HEK293 (cell line): ENCODE measurements at regions not wholly inside any gene's neighbourhood (a gene's known extent, or its start where the extent isn't known, plus 50 kb on each side); places are given as distances from the start of the nearest gene placed in this dataset.

ENCODE experiments used
- CTCF ChIA-PET: fragments of 350-600 bp; formaldehyde crosslinking; extraction: SDS; loops from one replicate; lab custom pipeline; 2021; ENCODE audit warnings: antibody characterized with exemption; lab: Yijun Ruan, JAX
- POLR2A ChIA-PET: fragments of 300-600 bp; formaldehyde crosslinking; extraction: SDS; loops from one replicate; lab custom pipeline; 2020; ENCODE audit warnings: antibody characterized with exemption, inconsistent platforms; lab: Yijun Ruan, JAX
- H3K27ac ChIP-seq: fragments of 200-500 bp; sonication (Bioruptor generic); 2 replicates; pipeline ENCODE4 v1.5.1; 2014; ENCODE audit warnings: low read depth, low read length, control low read depth, inconsistent platforms; ENCODE audit errors: extremely low read depth
- H3K36me3 ChIP-seq, 2 experiments: fragments of 200-500 bp in 1 of 2; sonication (Bioruptor generic) in 1 of 2; 1 replicate in 1 of 2; 2 replicates in 1 of 2; pipeline ENCODE4 v1.5.1; 2014 to 2017; ENCODE audit warnings: inconsistent platforms in 2 of 2, low read length in 2 of 2; ENCODE audit not compliant: control insufficient read depth in 2 of 2, insufficient read depth in 1 of 2
- H3K4me1 ChIP-seq: fragments of 200-500 bp; sonication (Bioruptor generic); 2 replicates; pipeline ENCODE4 v1.5.1; 2014; ENCODE audit warnings: mild to moderate bottlenecking, low read length, inconsistent platforms; ENCODE audit not compliant: control insufficient read depth, insufficient read depth
- H3K4me3 ChIP-seq: 2 replicates; pipeline ENCODE4 v1.5.1; 2011; ENCODE audit warnings: low read depth, mild to moderate bottlenecking, control low read depth, low read length, moderate library complexity
- H3K9me3 ChIP-seq: fragments of 200-500 bp; sonication (Bioruptor generic); 2 replicates; pipeline ENCODE4 v1.5.1; 2014; ENCODE audit warnings: low read depth, low read length, inconsistent platforms; ENCODE audit not compliant: control insufficient read depth, insufficient read depth
- BCL11A ChIP-seq: fragments of 450-650 bp; formaldehyde crosslinking; IDR thresholded peaks from 2 replicates; pipeline ENCODE4 v1.5.1; 2016; ENCODE audit warnings: low read depth, missing biosample characterization, missing genetic modification characterization
- BCL11B ChIP-seq: fragments of 450-650 bp; formaldehyde crosslinking; IDR thresholded peaks from 2 replicates; pipeline ENCODE4 v1.5.1; 2016; ENCODE audit warnings: low read depth, missing biosample characterization, missing genetic modification characterization
- CTCF ChIP-seq: fragments of 450-650 bp; formaldehyde crosslinking; IDR thresholded peaks from 2 replicates; pipeline ENCODE4 v1.5.1; 2016; ENCODE audit warnings: missing biosample characterization, missing genetic modification characterization
- OSR2 ChIP-seq: fragments of 450-650 bp; formaldehyde crosslinking; IDR thresholded peaks from 2 replicates; pipeline ENCODE4 v1.5.1; 2016; ENCODE audit warnings: missing biosample characterization, missing genetic modification characterization
- SALL2 ChIP-seq: fragments of 450-650 bp; formaldehyde crosslinking; IDR thresholded peaks from 2 replicates; pipeline ENCODE4 v1.5.0; 2017; ENCODE audit warnings: missing biosample characterization, mild to moderate bottlenecking, missing genetic modification characterization, borderline replicate concordance
- SCRT1 ChIP-seq: fragments of 450-650 bp; formaldehyde crosslinking; IDR thresholded peaks from 2 replicates; pipeline ENCODE4 v1.5.1; 2016; ENCODE audit warnings: missing biosample characterization, missing genetic modification characterization, borderline replicate concordance
- SCRT2 ChIP-seq: fragments of 450-650 bp; formaldehyde crosslinking; IDR thresholded peaks from 2 replicates; pipeline ENCODE4 v1.5.1; 2016; ENCODE audit warnings: missing biosample characterization, missing genetic modification characterization
- ZBTB44 ChIP-seq: fragments of 450-650 bp; IDR thresholded peaks from 2 replicates; pipeline ENCODE4 v1.5.1; 2018; ENCODE audit warnings: missing biosample characterization, mild to moderate bottlenecking, missing genetic modification characterization
- ZFP3 ChIP-seq: fragments of 450-650 bp; formaldehyde crosslinking; IDR thresholded peaks from 2 replicates; pipeline ENCODE4 v1.5.1; 2016; ENCODE audit warnings: low read depth, missing biosample characterization, missing genetic modification characterization
- ZNF140 ChIP-seq: fragments of 450-650 bp; formaldehyde crosslinking; IDR thresholded peaks from 2 replicates; pipeline ENCODE4 v1.5.1; 2016; ENCODE audit warnings: missing biosample characterization, missing genetic modification characterization
- ZNF221 ChIP-seq: fragments of 450-650 bp; formaldehyde crosslinking; IDR thresholded peaks from 2 replicates; pipeline ENCODE4 v1.5.1; 2017; ENCODE audit warnings: missing biosample characterization, missing genetic modification characterization, borderline replicate concordance
- ZNF274 ChIP-seq, 2 experiments: fragments of 200-500 bp in 1 of 2; fragments of 450-650 bp in 1 of 2; sonication (Bioruptor generic) in 1 of 2; formaldehyde crosslinking in 1 of 2; IDR thresholded peaks; 2 replicates each; pipeline versions ENCODE4 v1.5.1 to v1.6.1; 2014 to 2016; ENCODE audit warnings: borderline replicate concordance in 1 of 2, inconsistent platforms in 1 of 2, low read length in 1 of 2, missing biosample characterization in 1 of 2, missing genetic modification characterization in 1 of 2
- ZNF280D ChIP-seq: fragments of 450-650 bp; formaldehyde crosslinking; IDR thresholded peaks from 2 replicates; pipeline ENCODE4 v1.5.1; 2016; ENCODE audit warnings: missing biosample characterization, missing genetic modification characterization
- ZNF416 ChIP-seq: fragments of 450-650 bp; formaldehyde crosslinking; IDR thresholded peaks from 2 replicates; pipeline ENCODE4 v1.5.1; 2016; ENCODE audit warnings: missing biosample characterization, missing genetic modification characterization
- ZNF513 ChIP-seq: fragments of 450-650 bp; IDR thresholded peaks from 2 replicates; pipeline ENCODE4 v1.5.1; 2018; ENCODE audit warnings: missing biosample characterization, missing genetic modification characterization
- ZNF549 ChIP-seq: fragments of 450-650 bp; IDR thresholded peaks from 2 replicates; pipeline ENCODE4 v1.5.1; 2018; ENCODE audit warnings: missing biosample characterization, missing genetic modification characterization, mild to moderate bottlenecking, inconsistent platforms, moderate library complexity
- ZNF610 ChIP-seq: fragments of 450-650 bp; formaldehyde crosslinking; IDR thresholded peaks from 2 replicates; pipeline ENCODE4 v1.5.1; 2016; ENCODE audit warnings: missing biosample characterization, missing genetic modification characterization, borderline replicate concordance
- ZNF639 ChIP-seq: fragments of 450-650 bp; formaldehyde crosslinking; IDR thresholded peaks from 2 replicates; pipeline ENCODE4 v1.5.1; 2016; ENCODE audit warnings: missing biosample characterization, missing genetic modification characterization
- ZNF654 ChIP-seq: fragments of 450-650 bp; formaldehyde crosslinking; IDR thresholded peaks from 2 replicates; pipeline ENCODE4 v1.5.1; 2016; ENCODE audit warnings: low read depth, missing biosample characterization, missing genetic modification characterization
- ZNF701 ChIP-seq: fragments of 450-650 bp; formaldehyde crosslinking; IDR thresholded peaks from 2 replicates; pipeline ENCODE4 v1.5.1; 2016; ENCODE audit warnings: missing biosample characterization, missing genetic modification characterization

- TF ChIP-seq ZBTB44 (tag by site-specific recombination) (no peak), BCL11B (tag by site-specific recombination) (no peak), ZNF549 (tag by site-specific recombination) (no peak), ZNF140 (tag by site-specific recombination) (no peak), ZFP3 (tag by site-specific recombination) (no peak), ZNF513 (no peak), ZNF610 (tag by site-specific recombination) (no peak), SCRT2 (no peak), SCRT1 (tag by site-specific recombination) (no peak), BCL11A (tag by site-specific recombination) (no peak), ZNF280D (tag by site-specific recombination) (no peak)
These were observed 412.7 kb downstream of the CDH10 start (continued) for GRCh38 chr5:24232041-24232440.

GRCh38 chr5:24232929-24233498, 411.8 kb downstream of the CDH10 start:
- ChIA-PET CTCF (interaction anchor here (0.7 kb wide), 1 partner anchor 92 kb away, joined by 3 read pairs; no protein-coding TSS in a partner anchor), POLR2A (no interaction called here)
- no peak overlapping the region for H3K27ac ChIP-seq
- H3K36me3 ChIP-seq = no peaks in the 10 kb centered on the region
- no peaks in the 10 kb centered on the region for H3K9me3 ChIP-seq
- TF ChIP-seq ZNF654 = peak; percentile 24
- TF ChIP-seq ZNF639 (tag by site-specific recombination) = no peak
- H3K4me3 ChIP-seq = no peak overlapping the region
- H3K4me1 ChIP-seq = no peaks in the 10 kb centered on the region

GRCh38 chr5:24235946-24236345, 408.8 kb downstream of the CDH10 start:
- Histone ChIP-seq H3K4me1 (no peaks in the 10 kb centered on the region), H3K36me3 (no peaks in the 10 kb centered on the region), H3K4me3 (no peak overlapping the region), H3K27ac (no peak overlapping the region), H3K9me3 (no peaks in the 10 kb centered on the region)
- POLR2A ChIA-PET = no interaction called here
- CTCF ChIA-PET = no interaction called here
- TF ChIP-seq OSR2 (tag by site-specific recombination) = no peak
- no peak for TF ChIP-seq SCRT2
- TF ChIP-seq ZNF416 (tag by site-specific recombination) = no peak
- TF ChIP-seq ZNF701 (tag by site-specific recombination) = no peak
- no peak for TF ChIP-seq CTCF
- TF ChIP-seq ZNF280D (tag by site-specific recombination) = no peak
- TF ChIP-seq SALL2 (tag by site-specific recombination) = no peak
- TF ChIP-seq ZNF221 (tag by site-specific recombination) = no peak
- no peak for TF ChIP-seq ZNF274 (IDR thresholded peaks at IDR 0.05; ENCODE audit: low read length)
- TF ChIP-seq ZNF274 (tag by site-specific recombination; IDR thresholded peaks at IDR 0.05; ENCODE audit: borderline replicate concordance) = no peak
